ENCODE measurements at regions not wholly inside any gene's neighbourhood (a gene's known extent, or its start where the extent isn't known, plus 50 kb on each side); places are given as distances from the start of the nearest gene placed in this dataset.
"Not testable (repeated sequence)": the region's sequence is repeated elsewhere in the genome, so short reads cannot be mapped to it uniquely, and the experiment has no call there.

DNA sequence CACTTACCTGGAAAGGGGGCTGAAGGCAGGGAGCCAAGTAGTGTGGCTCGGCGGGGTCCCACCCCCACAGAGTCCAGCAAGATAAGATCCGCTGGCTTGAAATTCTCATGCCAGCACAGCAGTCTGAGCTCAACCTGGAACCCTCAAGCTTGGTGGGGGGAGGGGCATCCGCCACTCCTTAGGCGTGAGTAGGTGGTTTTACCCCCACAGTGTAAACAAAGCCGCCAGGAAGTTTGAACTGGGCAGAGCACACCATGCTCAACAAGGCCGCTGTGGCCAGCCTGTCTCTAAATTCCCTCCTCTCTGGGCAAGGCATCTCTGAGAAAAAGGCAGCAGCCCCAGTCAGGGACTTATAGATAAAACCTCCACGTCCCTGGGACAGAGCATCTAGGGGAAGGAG is 156.3 kb downstream of the KBTBD8 start:
- DNase-seq (ENCODE audit: low read depth in 2 of 2): no peak

DNA sequence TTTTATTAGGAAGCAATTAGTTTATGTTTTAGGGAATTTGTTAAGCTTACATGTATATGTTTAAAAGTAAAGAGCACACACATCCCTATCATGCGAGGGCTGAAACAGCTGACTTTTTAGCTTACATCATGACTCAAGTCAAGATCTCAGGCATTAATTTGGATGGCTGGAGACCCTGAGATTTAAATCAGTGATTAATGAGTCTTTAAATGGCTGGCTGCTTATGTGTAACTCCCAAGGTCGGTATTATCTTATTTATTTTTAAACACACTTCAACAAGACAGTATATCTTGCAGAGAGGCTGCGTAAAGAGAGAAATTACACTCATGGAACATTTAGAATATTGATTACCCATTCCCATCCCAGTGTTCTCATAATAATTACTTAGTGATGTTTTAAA is 169.4 kb downstream of the KBTBD8 start:
- no peak for DNase-seq (ENCODE audit: low read depth in 2 of 2)

DNA sequence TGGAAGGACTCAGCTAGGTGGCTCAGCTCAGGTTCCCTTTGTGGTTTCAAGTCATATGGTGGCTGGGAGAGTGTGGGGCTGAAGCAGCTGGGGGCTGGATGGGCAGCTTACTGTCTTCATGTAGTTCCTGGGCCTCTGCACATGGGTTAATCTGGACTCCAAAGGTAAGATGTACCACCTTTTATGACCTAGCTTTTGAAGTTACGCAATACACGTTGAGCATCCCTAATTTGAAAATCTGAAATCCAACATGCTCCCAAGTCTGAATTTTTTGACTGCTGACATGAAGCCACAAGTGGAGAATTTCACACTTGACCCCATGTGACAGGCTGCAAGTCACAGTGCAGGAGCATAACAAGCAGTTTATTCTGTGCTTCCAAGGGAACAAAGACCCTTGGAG is 173.7 kb downstream of the KBTBD8 start:
- DNase-seq (ENCODE audit: low read depth in 2 of 2): no peak

DNA sequence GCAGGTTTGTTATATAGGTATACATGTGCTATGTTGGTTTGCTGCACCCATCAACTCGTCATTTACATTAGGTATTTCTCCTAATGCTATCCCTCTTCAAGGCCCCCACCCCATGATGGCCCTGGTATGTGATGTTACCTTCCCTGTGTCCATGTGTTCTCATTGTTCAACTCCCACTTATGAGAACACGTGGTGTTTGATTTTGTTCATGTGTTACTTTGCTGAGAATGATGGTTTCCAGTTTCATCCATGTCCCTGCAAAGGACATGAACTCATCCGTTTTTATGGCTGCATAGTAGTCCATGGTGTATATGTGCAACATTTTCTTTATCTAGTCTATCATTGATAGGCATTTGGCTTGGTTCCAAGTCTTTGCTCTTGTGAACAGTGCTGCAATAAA is 175.0 kb downstream of the KBTBD8 start:
- not testable (repeated sequence) for DNase-seq (ENCODE audit: low read depth in 2 of 2)

DNA sequence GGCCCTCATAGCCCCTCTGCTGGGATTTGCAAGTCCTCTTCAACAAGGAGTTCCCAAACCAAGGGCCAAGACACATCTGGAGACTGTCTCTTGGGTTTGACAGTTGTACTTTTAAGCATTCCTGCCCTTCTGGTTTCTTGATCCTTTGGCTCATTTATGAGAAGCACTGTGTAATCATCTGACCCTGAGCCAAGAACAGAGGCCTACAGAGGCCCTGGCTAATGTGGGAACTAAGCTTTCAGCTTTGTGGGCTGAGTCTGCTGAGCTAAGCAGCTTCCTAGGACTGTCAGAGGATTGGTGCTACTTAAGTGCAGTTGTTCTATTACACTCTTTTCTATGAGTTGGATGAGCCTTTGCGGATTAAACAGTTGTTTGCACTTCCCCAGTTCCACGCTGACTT is 178.3 kb downstream of the KBTBD8 start:
- DNase-seq (ENCODE audit: low read depth in 2 of 2): no peak

DNA sequence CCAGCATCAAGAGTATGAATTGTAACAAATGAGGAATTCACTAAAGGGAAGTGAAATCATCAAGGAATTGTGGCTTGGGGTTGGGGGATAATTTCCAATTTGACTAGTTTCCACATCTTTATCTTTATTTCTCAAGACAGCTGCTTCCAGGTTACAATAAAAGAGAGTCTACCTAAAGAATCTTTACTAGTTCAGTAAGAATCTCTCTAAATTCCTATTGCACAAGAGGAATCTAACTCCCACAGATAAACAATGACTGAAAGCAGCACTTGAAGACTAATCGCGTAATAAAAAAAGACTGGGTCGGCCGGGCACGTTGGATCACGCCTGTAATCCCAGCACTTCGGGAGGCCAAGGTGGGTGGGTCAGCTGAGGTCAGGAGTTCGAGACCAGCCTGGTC is 194.4 kb downstream of the KBTBD8 start:
- no peak for DNase-seq (ENCODE audit: low read depth in 2 of 2)

DNA sequence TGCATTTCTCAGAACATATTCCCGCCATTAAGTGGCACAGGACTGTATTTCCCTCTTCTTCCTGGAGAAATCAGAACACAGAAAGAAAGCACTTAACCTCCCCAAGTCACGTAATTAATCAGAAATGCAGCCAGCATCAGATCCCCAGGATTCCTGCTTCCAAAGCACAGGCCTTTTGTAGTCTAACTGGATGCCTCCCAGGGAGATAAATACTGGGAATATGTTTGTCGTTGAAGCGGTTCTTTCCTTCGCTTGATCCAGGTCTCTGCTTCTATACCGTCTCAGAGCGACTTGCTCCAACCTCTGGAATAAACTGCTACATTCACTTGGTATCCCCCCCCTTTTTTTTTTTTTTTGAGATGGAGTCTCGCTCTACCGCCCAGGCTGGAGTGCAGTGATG is 198.6 kb downstream of the KBTBD8 start:
- DNase-seq (ENCODE audit: low read depth in 2 of 2): no peak

DNA sequence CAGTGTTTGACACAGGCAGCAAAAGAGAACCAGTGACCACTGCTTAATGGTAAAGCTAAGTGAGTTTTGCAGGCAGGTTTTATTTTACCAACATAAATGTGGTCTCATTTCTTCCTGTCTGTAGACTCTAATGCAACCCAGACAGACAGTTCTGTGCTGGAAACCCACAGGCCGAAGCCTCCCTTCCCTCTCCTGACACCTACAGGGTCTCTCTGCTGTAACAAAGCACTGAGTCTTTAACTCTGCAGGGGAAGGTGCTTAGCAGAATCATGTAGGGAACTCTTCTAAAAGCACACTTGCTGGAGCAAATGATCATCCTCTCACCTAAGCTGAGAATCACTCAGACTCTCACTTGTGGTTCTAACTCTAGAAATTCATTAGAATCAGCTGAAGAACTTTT is 200.3 kb downstream of the KBTBD8 start:
- no peak for DNase-seq (ENCODE audit: low read depth in 2 of 2)

DNA sequence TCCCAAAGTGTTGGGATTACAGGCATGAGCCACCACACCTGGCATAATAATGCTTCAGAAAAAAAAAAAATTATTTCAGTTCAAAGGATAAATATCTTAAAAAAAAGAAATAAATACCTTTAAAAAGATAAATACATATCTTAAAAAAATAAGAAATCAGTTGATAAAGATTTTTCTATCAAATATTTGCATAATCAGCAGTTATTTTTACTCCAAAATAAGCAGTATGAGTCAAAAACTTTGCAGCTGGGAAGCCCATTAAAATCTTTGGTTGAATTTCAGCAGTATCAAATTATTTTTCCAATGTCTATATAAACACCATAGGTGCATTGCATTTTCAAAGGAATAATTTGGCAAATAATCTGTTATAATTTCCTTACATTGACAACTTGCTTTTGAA is 202.5 kb downstream of the KBTBD8 start:
- no peak for DNase-seq (ENCODE audit: low read depth in 2 of 2)

DNA sequence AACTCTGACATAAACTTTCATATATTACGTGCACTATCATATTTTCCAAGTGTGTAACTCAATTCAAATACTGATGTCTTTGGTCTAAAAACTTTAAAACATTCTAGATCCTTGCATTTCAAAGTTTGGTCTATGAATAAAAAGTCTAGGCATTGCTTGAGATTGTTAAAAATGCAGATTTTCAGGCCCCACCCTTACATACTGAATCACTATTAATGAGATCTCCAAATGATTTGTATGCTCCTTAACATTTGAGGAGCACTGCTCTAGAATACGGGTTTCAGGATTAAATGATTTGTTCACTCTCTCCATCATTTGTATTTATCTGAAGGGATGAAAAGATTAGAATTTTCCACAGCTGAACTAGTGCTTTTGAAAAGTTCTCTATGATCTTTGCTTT is 202.9 kb downstream of the KBTBD8 start:
- DNase-seq (ENCODE audit: low read depth in 2 of 2): no peak

DNA sequence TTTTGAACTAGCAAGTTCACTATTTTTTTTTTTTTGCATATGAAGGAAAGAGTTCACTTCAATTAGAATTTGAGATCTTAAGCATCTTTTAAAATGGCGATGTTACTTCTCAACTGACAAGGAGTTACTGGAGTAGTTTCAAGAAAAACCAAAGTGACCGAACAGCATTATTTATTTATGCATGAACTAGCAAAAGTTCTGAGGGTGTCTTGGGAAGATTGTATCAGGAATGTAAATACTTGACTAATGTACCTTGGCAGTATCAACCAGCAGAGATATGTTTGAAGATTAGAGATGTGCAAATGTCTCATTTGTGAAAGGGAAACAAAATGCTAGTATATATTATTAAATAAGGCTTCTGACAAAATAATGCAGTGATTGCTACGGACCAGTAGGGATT is 203.9 kb downstream of the KBTBD8 start:
- no peak for DNase-seq (ENCODE audit: low read depth in 2 of 2)

DNA sequence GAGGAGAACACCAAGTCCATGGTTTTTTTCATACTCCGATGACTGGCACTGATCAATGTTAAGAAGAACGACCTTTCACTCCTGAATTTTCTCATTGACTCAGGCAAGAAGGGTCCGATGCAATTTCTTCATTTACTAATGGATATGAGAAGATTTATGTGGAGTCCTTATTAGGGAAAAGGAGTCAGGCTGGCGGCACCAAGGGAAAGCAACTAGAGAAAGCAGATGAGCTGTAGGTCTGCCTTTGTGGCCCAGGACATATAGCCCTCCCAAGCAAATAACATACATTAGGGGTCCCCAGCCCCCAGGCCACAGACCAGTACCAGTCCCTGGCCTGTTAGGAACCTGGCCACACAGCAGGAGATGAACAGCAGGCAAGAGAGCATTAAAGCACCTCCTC is 206.8 kb downstream of the KBTBD8 start:
- DNase-seq (ENCODE audit: low read depth in 2 of 2): no peak

DNA sequence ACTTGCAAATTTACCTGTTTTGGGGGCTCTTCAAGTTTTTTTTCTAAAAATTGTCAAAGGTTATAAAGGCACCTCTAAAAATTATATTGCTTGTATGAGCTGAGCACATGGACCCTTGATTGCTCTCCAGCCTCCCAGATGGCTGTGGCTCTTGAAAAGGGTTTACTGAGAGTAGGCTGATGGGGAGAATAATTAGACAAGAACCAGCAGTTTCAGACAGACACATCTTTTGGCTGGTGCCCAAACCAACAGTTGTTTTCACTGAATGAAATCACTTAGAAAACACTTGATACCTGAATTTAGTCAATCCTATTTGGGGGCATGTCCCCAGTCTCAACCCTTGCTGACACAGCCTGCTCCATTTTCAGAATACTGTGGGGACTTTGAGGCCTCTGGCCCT is 217.6 kb downstream of the KBTBD8 start:
- DNase-seq (ENCODE audit: low read depth in 2 of 2): no peak

DNA sequence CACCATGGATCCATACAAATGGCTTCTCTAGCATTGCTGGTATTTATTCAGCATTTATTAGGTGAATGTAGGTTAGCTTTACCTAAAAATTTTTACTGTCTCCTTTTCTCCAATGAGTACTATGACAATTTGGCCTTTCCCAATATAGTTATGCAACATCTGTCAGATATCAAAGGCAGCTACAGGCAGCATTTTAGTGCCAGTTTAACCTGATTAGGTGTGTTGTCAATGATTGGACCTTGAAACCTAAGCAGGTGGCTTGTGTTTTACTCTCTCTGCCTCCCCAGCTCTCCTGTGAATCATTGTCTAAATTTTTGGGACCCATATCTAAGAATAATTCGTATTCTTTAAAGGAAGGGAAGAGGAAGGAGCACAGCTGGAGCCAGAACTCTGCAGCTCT is 228.9 kb downstream of the KBTBD8 start:
- DNase-seq (ENCODE audit: low read depth in 2 of 2): no peak

DNA sequence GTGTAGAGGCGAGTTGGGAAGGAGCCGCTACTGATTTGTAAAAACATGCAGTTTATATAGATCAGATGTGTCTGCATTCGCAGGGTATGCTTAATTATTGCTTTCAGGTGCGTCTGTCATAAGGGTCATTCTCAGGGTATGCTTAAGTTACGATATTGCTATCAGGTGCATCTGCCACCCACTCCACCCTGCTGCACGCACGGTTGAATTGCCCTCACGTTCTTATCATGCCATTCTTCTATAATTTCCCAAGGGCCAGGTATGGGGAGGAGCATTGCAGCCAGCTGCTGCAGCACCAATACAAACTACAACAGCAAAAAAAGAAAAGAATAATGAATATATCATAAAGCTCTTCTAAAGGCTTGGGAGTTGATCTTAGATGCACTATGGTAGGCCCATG is 230.0 kb downstream of the KBTBD8 start:
- DNase-seq (ENCODE audit: low read depth in 2 of 2): no peak

DNA sequence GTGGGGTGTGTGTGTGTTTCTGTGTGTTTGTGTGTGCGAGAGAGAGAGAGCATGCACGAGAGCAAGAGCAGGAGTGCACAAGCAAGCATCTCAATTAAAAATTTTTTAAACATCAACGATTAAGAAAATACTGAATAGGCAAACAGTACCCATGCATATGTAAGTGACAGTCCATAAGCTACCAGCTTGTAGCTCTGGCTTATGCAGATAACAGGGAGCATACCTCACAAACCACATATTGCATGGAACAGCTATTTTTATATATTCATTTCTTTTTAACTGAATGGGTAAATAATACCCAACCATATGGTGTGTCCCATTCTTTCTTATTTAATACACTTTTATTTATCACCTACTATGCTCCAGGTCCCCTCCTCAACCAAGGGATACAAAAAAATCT is 234.5 kb downstream of the KBTBD8 start:
- DNase-seq (ENCODE audit: low read depth in 2 of 2): no peak

DNA sequence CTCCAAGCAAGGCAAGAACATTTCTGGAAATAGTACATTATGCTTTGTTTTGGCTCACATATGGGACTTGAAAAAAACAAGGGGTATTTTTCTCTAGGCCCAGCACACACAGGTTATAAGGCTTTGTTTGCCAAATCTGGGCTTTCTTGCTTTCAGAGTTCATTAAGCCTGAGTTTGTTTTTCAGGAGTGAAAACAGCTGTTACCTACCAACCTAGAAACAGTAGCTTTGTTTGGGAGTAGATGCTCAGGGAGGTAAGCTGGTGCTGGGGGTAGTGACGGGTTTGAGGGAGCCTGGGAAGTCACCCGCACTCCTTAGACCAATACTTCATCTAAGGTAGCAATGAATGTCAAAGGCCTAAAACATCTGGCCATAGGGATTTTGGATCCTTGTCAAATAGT is 241.2 kb downstream of the KBTBD8 start:
- no peak for DNase-seq (ENCODE audit: low read depth in 2 of 2)

DNA sequence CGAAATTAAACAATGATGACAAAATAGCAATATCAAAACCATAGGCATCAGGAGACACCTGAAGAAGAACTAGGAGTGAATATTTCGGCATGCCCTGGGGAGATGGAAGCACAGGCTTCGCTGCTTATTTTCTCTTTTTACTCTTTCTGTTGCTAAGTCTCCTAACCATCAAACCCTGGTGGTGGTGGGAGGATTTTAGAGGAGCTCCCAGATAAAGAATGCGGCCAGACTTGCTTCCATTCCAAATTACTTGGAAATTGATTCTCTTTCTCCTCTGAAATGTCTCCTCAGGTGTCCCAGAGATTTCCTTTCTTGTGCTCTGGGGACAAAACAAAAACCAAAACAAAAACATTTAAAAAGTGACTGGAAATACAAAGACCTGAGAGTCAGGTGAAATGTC is 243.0 kb downstream of the KBTBD8 start:
- no peak for DNase-seq (ENCODE audit: low read depth in 2 of 2)

DNA sequence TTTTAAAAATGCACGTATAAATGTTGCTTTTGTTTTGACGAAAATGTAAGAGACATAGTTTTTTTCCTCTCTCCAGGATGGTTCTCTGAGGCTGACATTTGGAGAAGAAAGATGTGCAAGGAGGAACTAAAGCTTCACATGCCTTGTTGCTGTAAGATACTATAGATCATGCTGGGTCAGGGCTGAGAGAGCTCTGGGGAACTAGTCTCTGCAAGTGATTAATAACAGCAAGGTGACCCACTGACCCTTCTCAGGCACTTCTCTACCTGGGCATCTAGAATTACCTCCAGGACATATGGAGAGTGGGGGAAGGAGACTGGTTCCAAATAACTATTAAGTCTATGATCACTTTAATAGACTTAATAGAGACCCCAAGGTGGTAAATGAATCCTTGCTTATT is 246.0 kb downstream of the KBTBD8 start:
- no peak for DNase-seq (ENCODE audit: low read depth in 2 of 2)

DNA sequence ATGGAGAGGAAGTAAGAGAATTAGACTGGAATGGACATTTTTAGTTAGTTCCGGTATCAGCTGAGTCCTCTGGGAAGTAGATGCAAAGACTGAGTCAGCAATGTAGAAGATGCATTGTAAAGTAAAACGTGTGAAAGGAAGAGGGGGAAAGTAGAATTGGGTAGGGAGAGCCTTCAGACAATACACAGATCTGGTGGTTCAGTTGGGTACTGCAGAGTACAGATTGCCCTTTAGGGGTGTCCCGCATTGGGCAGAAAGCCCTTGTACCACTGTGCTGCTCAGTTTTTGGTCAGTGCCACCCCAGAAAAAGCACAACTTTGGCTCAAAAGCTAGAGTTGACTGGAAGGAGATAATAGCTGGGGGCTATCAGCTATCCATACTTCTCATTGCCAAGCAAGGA is 247.4 kb downstream of the KBTBD8 start:
- DNase-seq (ENCODE audit: low read depth in 2 of 2): no peak

DNA sequence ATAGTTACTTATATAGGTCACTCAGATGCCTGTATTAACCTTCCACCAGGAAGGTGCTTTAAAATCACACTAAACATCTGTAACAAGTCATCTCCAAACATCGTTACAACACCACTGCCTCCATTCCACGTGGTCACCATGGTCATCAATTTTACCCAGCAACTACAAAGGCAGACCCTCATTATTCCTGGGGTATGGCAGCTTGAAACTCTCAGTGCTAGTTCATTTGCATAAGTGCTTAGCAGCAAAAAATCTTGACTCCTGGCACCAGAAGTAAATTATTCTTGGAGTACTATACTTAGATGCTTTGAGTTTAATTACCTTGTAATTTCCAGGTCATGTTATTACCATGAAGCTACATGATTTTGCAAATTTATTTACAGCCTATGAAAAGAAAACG is 250.6 kb downstream of the KBTBD8 start:
- DNase-seq (ENCODE audit: low read depth in 2 of 2): no peak

DNA sequence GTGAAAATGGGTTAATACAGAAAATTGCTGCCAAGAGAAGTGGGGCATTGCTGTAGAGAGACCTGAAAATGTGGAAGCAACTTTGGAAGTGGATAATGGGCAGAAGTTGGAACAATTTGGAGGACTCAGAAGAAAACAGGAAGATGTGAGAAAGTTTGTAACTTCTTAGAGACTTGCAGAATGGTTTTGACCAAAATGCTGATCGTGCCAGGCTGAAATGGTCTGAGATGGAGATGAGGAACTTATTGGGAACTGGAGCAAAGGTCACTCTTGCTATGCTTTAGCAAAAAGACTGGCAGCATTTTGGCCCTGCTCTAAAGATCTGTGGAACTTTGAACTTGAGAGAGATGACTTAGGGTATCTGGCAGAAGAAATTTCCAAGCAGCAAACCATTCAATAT is 254.8 kb downstream of the KBTBD8 start:
- not testable (repeated sequence) for DNase-seq (ENCODE audit: low read depth in 2 of 2)

DNA sequence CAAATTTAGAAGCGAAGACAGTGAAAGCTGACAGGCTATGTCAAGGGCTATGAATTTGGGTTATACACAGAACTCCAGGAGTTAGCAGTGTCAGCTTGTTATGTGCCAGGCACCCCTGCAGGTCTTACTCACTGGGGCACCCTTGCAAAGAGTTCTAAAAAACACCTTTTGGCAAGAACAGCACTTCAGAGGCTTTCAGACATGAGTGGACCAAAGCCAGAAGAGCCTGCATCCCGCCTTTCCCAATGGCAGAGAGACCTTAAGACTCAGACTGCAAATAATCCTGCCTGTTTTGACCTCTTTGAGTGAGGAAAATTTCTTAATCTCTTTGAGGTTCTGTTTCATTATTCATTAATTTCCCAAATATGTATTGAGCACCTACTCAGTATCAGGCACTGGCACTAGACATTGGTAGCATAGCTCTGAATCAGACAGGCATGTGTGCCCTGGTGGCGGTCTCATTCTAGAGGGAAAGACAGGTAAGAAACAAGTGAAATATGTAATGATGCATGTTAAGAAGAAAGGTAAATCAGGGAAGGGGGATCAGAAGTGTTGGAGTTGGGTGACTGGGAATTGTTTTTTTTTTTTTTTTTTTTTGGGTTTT is 280.0 kb downstream of the KBTBD8 start:
- DNase-seq (ENCODE audit: low read depth in 2 of 2): no peak

DNA sequence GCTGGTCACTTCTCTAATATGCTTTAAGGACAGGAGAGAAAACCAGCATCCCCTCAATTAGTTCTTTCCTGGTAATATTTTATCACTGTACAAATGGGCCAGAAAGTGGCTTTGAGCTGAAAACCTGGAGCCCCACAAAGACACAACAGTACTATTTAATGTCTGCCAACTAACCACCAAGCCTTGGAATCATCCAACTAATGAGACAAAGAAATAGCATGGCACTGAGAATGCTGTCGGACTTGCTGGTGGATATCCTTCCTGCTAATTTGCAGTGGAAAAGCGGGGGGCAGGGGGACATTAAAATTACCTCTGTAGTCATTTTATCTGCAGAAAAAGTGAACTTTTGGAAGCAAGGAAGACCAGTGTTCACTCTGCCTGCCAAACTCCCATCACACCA is 288.5 kb downstream of the KBTBD8 start:
- DNase-seq (ENCODE audit: low read depth in 2 of 2): no peak

Data from stimulated activated CD8-positive, alpha-beta memory T cell treated with anti-CD3 and anti-CD28 coated beads, Interleukin-7, amount 100 ng/mL, for 1 hour (primary cell).